Epidermal melanocyte (primary cell): ENCODE measurements at regions not wholly inside any gene's neighbourhood (a gene's known extent, or its start where the extent isn't known, plus 50 kb on each side); places are given as distances from the start of the nearest gene placed in this dataset.

Experiments
- DNase-seq: peaks from one replicate; pipeline ENCODE4 v3.0.0; 2011; ENCODE audit warnings: low spot score; ENCODE audit not compliant: insufficient read length

GRCh38 chr2:19140463-19141208 is 217.8 kb downstream of the OSR1 start:
- no peak for DNase-seq

GRCh38 chr2:19139386-19139785 is 219.0 kb downstream of the OSR1 start:
- DNase-seq: no peak

- DNase-seq: no peak
Observed at GRCh38 chr2:19138264-19138825, 220.1 kb downstream of the OSR1 start.

- no peak for DNase-seq
Observed at GRCh38 chr2:19137433-19137832, 221.0 kb downstream of the OSR1 start.

- no peak for DNase-seq
Observed at GRCh38 chr2:19132967-19133366, 225.5 kb downstream of the OSR1 start.

GRCh38 chr2:19131871-19132270 is 226.6 kb downstream of the OSR1 start:
- DNase-seq: no peak

- no peak for DNase-seq
Observed at GRCh38 chr2:19128148-19128547, 230.3 kb downstream of the OSR1 start.

- no peak for DNase-seq
Observed at GRCh38 chr2:19127616-19128015, 230.8 kb downstream of the OSR1 start.

GRCh38 chr2:19125901-19126680 is 232.3 kb downstream of the OSR1 start:
- DNase-seq: no peak

GRCh38 chr2:19124135-19124534 is 234.3 kb downstream of the OSR1 start:
- no peak for DNase-seq

- DNase-seq: no peak
Observed at GRCh38 chr2:19123556-19123955, 234.9 kb downstream of the OSR1 start.

- DNase-seq: no peak
Observed at GRCh38 chr2:19122220-19122619, 236.2 kb downstream of the OSR1 start.

- DNase-seq: peak; percentile 64
Observed at GRCh38 chr2:19120941-19121750, 237.3 kb downstream of the OSR1 start.

- no peak for DNase-seq
Observed at GRCh38 chr2:19120181-19120580, 238.2 kb downstream of the OSR1 start.

GRCh38 chr2:19119326-19120001 is 239.0 kb downstream of the OSR1 start:
- DNase-seq: no peak

- DNase-seq: no peak
Observed at GRCh38 chr2:19116918-19117317, 241.5 kb downstream of the OSR1 start.

- no peak for DNase-seq
Observed at GRCh38 chr2:19114754-19115231, 243.6 kb downstream of the OSR1 start.

- no peak for DNase-seq
Observed at GRCh38 chr2:19114126-19114525, 244.3 kb downstream of the OSR1 start.

- no peak for DNase-seq
Observed at GRCh38 chr2:19111354-19111753, 247.1 kb downstream of the OSR1 start.

GRCh38 chr2:19109518-19109917 is 248.9 kb downstream of the OSR1 start:
- DNase-seq: no peak

- DNase-seq: no peak
Observed at GRCh38 chr2:19106376-19106775, 252.0 kb downstream of the OSR1 start.
